Kasumi-1 (cell line): ENCODE measurements at regions not wholly inside any gene's neighbourhood (a gene's known extent, or its start where the extent isn't known, plus 50 kb on each side); places are given as distances from the start of the nearest gene placed in this dataset.
"Not testable (repeated sequence)": the region's sequence is repeated elsewhere in the genome, so short reads cannot be mapped to it uniquely, and the experiment has no call there.

Experiments
- DNase-seq, 2 experiments: peaks; one replicate each; lab custom pipeline; 2025; lab: John Stamatoyannopoulos, UW

DNA sequence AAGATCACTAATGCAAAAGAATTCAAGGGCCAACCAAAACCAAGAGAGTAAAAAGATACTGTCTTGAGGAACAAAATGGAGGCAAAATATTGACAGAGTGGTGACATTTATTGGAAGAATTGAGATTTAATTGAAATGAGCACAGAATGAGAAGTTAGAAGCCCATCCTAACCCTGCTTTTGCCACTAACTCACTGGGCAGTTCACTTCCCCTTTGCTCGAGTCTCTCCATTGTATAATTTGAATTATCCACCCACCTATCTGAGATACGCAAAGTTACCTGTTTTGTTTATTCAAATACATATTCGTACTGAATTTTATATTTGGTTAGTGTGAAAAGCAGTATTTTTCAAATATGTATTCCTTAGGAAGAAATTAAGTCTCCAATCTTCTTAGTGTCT, 204.5 kb upstream of the PRDM1 start:
- no peak for DNase-seq

GRCh38 chr6:105880030-105880492, 206.1 kb upstream of the PRDM1 start:
- DNase-seq = peak; percentile 91 to 95

GRCh38 chr6:105879146-105879545, 207.0 kb upstream of the PRDM1 start:
- no peak for DNase-seq

DNA sequence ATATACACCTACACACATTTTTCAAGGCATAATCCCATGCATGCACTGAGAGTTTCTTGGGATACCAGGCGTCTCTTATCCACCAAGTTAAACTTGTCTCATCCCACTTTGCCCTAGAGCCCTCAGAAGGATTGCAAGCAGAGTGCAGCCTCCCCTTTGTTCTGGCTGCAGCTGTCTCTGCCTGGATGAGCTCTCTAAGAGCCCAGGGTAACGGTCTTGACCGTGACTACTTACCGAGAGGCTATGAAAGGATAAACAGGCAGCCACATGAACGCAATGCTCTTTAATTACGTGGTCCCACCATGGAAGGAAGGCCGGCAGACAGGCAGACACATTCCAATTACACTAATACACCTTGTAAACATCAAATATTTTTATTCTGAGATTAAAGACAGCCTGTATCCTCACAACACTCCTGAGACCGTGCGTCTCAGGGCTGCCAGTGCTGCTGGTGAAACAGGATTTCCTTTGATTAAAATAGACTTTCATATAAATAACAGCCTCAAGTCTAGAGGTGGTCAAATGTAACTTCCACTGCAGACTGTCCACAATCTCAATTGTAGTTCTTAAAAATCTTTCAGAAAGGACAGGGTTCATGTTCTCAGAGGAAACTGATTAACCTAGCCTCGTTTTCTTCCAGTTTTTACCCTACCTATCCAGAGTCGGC, 210.0 kb upstream of the PRDM1 start:
- peak in 1 of 2 experiments; percentile 12 for DNase-seq

DNA sequence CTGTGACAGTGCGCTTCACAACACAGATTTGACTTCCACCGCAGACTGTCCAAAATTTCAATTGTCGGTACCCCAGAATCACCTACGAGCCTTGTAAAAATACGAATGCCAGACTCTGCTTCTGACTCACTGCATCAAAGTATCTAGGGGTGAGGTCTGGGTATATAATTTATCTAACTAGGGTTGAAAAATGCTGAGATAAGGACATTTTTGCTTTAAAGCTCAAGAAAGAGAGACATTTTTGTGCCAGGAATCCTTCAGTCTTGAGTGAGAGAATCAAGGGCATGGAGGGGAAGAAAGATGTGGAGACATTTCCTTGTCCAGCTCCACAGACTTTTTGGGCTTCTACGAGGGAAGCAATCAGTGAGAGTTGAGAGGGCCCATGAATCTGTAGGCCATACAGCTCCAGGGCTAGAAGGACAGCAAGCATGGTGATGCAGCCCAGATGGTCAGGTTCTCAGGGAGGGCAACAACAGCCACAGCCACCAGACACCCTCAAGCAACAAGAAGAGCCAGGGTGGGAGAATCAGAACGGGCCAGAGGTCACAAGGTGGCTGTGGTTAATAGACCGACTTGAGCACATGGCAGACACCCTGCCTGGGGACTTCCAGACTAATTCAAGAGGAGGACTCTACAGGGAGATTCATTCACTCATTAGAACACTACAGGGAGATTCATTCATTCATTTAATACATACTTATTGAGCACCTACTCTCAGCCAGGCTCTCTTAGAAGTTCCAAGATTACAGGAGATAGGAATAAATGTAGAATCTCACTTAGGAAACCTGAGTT, 211.1 kb upstream of the PRDM1 start:
- no peak for DNase-seq

DNA sequence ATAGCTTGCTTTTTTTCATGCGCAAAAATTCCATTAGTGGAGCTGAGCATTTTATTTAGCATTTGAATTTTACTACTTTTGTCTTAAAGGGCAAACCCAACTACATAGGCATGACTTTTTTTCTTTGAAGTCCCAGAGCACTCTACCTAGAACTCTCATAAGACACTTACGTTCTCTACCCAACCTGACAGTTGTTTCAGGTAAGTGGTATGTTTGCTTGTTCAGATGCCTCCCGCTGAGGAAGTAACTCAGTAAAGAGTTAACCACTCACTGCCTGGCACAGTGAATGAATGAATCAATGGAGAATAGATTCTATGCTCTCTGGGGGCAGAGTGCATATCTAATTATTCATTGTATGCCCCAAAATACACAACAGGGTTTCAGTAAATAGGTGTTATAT, 212.3 kb upstream of the PRDM1 start:
- no peak for DNase-seq

GRCh38 chr6:105873211-105873704, 212.9 kb upstream of the PRDM1 start:
- no peak for DNase-seq

GRCh38 chr6:105872249-105872648, 213.9 kb upstream of the PRDM1 start:
- DNase-seq = no peak

GRCh38 chr6:105871542-105871941, 214.6 kb upstream of the PRDM1 start:
- DNase-seq = no peak

DNA sequence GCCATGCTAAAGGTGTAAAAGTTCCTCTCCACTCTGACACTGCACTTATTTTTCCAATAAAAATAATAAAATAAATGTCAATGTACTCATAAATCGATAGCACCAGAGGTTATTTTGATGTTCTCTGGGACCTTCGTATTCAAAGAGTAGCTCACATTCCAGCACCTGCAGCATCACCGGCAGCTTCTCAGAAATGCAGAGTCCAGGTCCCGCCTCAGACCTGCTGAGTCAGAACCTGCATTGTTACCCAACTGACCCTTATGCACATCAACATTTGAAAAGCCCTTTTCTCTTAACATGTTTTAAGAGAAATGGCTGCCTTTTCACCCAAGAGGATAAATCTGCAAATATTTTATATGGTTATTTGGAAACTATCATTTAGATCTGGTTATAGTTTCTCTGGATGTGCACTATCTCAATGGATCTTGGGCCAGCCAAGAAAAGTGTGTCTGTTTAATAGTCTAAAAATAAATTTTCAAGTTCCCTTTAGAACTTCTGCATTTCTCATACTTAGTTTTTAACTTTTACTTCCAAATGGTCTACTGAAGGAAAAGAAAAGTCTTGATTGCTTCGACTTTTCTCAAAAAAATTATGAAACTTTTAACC, 216.2 kb upstream of the PRDM1 start:
- peak; percentile 50 to 51 for DNase-seq

DNA sequence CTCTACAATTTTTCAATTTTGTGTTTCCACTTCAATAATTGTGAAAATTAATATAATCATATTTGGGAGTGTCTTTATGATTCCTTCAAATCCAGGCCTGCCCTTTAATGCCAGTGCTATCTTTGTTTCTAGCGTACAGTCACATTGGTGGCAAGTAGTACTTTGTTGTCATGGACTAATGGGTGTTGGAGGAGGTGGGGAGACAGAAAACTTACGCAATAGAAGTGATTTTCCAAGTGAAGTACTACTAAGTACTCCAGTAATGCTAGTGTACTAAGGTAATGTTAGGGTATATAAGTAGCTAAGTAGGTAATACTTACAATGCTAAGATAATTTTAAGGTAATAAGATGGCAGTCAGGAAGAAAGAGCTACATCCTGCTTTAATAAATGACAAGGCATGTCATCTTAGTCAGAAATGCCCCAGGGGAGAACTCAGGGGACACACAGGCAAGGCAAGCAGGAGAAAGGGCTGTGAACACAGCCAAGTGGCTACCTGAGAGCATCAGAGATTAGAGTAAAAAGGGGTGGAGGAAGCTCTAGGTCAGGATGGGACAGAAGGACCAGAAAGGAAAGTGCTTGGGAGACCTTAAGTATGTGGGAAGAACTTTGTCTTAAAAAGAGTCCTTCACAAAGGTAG, 217.2 kb upstream of the PRDM1 start:
- DNase-seq = no peak

- no peak for DNase-seq
Observed at GRCh38 chr6:105867821-105868220, 218.3 kb upstream of the PRDM1 start.

- DNase-seq = no peak
Observed at GRCh38 chr6:105867277-105867676, 218.9 kb upstream of the PRDM1 start.

GRCh38 chr6:105862936-105863607, 223.1 kb upstream of the PRDM1 start:
- DNase-seq = peak in 1 of 2 experiments; percentile 13

DNA sequence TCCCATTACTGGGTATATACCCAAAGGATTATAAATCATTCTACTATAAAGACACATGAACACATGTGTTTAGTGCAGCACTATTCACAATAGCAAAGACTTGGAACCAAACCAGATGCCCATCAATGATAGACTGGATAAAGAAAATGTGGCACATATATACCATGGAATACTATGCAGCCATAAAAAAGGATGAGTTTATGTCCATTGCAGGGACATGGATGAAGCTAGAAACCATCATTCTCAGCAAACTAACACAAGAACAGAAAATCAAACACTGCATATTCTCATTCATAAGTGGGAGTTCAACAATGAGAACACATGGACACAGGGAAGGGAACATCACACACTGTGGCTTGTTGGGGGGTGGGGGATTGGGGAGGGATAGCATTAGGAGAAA, 225.2 kb upstream of the PRDM1 start:
- not testable (repeated sequence) for DNase-seq

DNA sequence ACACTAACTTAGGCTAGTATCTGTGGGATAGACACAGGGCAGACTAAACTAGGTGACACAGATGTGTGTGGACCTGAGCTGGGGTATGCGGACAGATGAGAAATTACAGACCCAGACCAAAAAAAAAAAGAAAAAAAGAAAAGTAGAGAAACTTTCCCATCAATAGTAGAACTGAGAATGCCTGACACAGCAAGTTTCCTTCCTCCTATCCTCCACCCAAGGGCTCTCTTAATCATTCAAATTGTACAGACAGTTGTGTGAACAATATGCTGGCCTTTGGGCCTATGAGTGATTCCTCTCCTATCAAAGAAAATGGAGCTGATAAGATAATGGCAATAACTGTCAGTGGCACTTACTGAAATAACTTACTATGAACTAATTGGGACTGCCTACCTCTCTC, 226.7 kb upstream of the PRDM1 start:
- DNase-seq = no peak

DNA sequence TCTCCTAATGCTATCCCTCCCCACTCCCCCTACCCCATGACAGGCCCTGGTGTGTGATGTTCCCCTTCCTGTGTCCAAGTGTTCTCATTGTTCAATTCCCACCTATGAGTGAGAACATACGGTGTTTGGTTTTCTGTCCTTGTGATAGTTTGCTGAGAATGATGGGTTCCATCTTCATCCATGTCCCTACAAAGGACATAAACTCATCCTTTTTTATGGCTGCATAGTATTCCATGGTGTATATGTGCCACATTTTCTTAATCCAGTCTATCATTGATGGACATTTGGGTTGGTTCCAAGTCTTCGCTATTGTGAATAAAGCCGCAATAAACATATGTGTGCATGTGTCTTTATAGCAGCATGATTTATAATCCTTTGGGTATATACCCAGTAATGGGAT, 227.5 kb upstream of the PRDM1 start:
- not testable (repeated sequence) for DNase-seq

DNA sequence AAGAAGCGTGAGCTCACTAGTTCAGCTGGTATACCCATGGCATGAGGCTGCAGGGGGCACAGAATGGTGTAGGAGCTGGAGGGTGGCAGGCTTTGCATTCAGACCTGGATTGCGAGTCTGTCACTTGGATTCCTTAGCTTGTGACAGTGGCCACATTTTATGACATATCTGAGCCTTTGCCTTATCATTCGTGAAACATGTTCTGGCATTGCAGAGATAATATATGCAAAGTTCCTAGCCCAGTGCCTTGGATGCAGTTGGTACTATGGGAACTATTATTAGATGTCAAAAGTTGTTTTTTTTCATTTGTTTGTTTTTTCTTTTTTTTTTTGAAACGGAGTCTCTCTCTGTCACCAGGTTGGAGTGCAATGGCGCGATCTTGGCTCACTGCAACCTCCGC, 230.7 kb upstream of the PRDM1 start:
- no peak for DNase-seq

GRCh38 chr6:105853979-105854378, 232.2 kb upstream of the PRDM1 start:
- DNase-seq = not testable (repeated sequence)

DNA sequence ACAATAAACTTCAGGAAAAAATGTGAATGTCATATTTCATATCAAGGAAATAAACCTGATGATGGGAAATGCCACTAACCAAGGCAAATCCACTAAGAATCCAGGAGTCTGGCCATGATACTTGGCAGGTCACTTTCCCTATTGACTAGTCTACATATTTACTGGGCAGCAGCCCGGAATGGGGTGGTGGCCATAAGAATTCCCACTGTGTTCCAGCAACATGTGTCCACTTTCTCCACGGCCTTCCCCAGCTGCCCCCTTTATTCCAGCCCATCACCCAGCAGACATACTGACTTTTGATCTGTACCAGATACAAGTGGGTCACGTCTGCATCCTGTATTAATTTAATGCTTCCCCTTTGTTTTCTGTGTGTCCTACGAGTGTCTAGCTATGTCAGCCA, 234.5 kb upstream of the PRDM1 start:
- DNase-seq = no peak

- no peak for DNase-seq
Observed at GRCh38 chr6:105851113-105851580, 235.0 kb upstream of the PRDM1 start.
